Middle frontal gyrus (tissue), 1 donor: ENCODE measurements at regions not wholly inside any gene's neighbourhood (a gene's known extent, or its start where the extent isn't known, plus 50 kb on each side); places are given as distances from the start of the nearest gene placed in this dataset.

Source experiments
- DNase-seq: peaks from one replicate; pipeline ENCODE4 v3.0.0-alpha.2; 2015; ENCODE audit warnings: low spot score; ENCODE audit errors: extremely low spot score

GRCh38 chr19:29263305-29264135, 50.6 kb upstream of the UQCRFS1 start:
- no peak for DNase-seq

GRCh38 chr19:29264897-29265296, 51.9 kb upstream of the UQCRFS1 start:
- DNase-seq: no peak

GRCh38 chr19:29265436-29265835, 52.5 kb upstream of the UQCRFS1 start:
- DNase-seq: no peak

- no peak for DNase-seq
These were observed 53.0 kb upstream of the UQCRFS1 start for GRCh38 chr19:29266001-29266400.

GRCh38 chr19:29266603-29267002, 53.7 kb upstream of the UQCRFS1 start:
- no peak for DNase-seq

- DNase-seq: no peak
These were observed 54.8 kb upstream of the UQCRFS1 start for GRCh38 chr19:29267701-29268100.

GRCh38 chr19:29268103-29268502, 55.2 kb upstream of the UQCRFS1 start:
- no peak for DNase-seq

GRCh38 chr19:29268721-29269393, 55.9 kb upstream of the UQCRFS1 start:
- no peak for DNase-seq

- DNase-seq: no peak
These were observed 56.7 kb upstream of the UQCRFS1 start for GRCh38 chr19:29269641-29270040.

- DNase-seq: no peak
These were observed 58.4 kb upstream of the UQCRFS1 start for GRCh38 chr19:29271341-29271740.

- DNase-seq: no peak
These were observed 59.0 kb upstream of the UQCRFS1 start for GRCh38 chr19:29271911-29272310.

- no peak for DNase-seq
These were observed 60.2 kb upstream of the UQCRFS1 start for GRCh38 chr19:29273000-29273640.

- DNase-seq: no peak
These were observed 62.3 kb upstream of the UQCRFS1 start for GRCh38 chr19:29275266-29275665.

- DNase-seq: no peak
These were observed 64.2 kb upstream of the UQCRFS1 start for GRCh38 chr19:29277102-29277501.

GRCh38 chr19:29278716-29279115, 65.8 kb upstream of the UQCRFS1 start:
- DNase-seq: no peak

- no peak for DNase-seq
These were observed 70.4 kb upstream of the UQCRFS1 start for GRCh38 chr19:29283366-29283765.

GRCh38 chr19:29285187-29285687, 72.3 kb upstream of the UQCRFS1 start:
- DNase-seq: no peak

- DNase-seq: no peak
These were observed 72.9 kb upstream of the UQCRFS1 start for GRCh38 chr19:29285878-29286277.

- DNase-seq: no peak
These were observed 74.1 kb upstream of the UQCRFS1 start for GRCh38 chr19:29287061-29287460.

GRCh38 chr19:29288256-29288655, 75.3 kb upstream of the UQCRFS1 start:
- DNase-seq: no peak

GRCh38 chr19:29289020-29289419, 76.1 kb upstream of the UQCRFS1 start:
- no peak for DNase-seq

GRCh38 chr19:29290853-29291252, 77.9 kb upstream of the UQCRFS1 start:
- DNase-seq: no peak
